ENCODE measurements at regions not wholly inside any gene's neighbourhood (a gene's known extent, or its start where the extent isn't known, plus 50 kb on each side); places are given as distances from the start of the nearest gene placed in this dataset.

GRCh38 chr7:155401231-155401630 is 56.7 kb upstream of the EN2 start:
- Histone ChIP-seq H3K27ac (no peak overlapping the region), H3K4me3 (no peak overlapping the region)
- TF ChIP-seq, protein P1, sequence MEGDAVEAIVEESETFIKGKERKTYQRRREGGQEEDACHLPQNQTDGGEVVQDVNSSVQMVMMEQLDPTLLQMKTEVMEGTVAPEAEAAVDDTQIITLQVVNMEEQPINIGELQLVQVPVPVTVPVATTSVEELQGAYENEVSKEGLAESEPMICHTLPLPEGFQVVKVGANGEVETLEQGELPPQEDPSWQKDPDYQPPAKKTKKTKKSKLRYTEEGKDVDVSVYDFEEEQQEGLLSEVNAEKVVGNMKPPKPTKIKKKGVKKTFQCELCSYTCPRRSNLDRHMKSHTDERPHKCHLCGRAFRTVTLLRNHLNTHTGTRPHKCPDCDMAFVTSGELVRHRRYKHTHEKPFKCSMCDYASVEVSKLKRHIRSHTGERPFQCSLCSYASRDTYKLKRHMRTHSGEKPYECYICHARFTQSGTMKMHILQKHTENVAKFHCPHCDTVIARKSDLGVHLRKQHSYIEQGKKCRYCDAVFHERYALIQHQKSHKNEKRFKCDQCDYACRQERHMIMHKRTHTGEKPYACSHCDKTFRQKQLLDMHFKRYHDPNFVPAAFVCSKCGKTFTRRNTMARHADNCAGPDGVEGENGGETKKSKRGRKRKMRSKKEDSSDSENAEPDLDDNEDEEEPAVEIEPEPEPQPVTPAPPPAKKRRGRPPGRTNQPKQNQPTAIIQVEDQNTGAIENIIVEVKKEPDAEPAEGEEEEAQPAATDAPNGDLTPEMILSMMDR (IDR thresholded peaks at IDR 0.05): no peak
- DNase-seq (ENCODE audit: low spot score): no peak

DNA sequence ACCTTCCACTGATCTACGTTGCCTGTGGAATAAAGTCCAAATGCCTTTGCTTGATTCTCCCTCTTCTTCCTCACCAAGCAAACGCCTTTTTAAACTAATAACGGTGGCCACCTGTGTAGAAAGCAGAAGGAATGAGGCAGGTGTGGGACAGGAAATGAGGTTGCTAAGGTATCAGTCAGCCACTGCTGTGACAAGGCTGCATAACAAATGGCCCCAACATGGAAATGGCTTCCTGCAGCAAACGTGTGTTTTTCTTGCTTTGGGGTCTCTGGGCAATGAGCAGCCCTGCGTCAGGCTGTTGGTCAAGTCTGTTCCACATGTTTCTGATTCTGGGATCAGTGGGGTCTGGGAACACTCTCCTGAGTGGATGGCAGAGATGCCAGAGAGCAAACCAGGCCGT is 56.0 kb upstream of the EN2 start:
- DNase-seq (ENCODE audit: low spot score): no peak
- Histone ChIP-seq H3K4me3 (no peak overlapping the region), H3K27ac (no peak overlapping the region)
- TF ChIP-seq, protein P1 (IDR thresholded peaks at IDR 0.05): no peak

- TF ChIP-seq, protein P1 (IDR thresholded peaks at IDR 0.05): no peak
- H3K27ac ChIP-seq: no peak overlapping the region
- no peak overlapping the region for H3K4me3 ChIP-seq
- no peak for DNase-seq (ENCODE audit: low spot score)
Measured at GRCh38 chr7:155402941-155403340, 55.0 kb upstream of the EN2 start.

GRCh38 chr7:155404976-155405375 is 53.0 kb upstream of the EN2 start:
- Histone ChIP-seq H3K27ac (no peak overlapping the region), H3K4me3 (no peak overlapping the region)
- TF ChIP-seq, protein P1 (IDR thresholded peaks at IDR 0.05): no peak
- DNase-seq (ENCODE audit: low spot score): no peak

DNA sequence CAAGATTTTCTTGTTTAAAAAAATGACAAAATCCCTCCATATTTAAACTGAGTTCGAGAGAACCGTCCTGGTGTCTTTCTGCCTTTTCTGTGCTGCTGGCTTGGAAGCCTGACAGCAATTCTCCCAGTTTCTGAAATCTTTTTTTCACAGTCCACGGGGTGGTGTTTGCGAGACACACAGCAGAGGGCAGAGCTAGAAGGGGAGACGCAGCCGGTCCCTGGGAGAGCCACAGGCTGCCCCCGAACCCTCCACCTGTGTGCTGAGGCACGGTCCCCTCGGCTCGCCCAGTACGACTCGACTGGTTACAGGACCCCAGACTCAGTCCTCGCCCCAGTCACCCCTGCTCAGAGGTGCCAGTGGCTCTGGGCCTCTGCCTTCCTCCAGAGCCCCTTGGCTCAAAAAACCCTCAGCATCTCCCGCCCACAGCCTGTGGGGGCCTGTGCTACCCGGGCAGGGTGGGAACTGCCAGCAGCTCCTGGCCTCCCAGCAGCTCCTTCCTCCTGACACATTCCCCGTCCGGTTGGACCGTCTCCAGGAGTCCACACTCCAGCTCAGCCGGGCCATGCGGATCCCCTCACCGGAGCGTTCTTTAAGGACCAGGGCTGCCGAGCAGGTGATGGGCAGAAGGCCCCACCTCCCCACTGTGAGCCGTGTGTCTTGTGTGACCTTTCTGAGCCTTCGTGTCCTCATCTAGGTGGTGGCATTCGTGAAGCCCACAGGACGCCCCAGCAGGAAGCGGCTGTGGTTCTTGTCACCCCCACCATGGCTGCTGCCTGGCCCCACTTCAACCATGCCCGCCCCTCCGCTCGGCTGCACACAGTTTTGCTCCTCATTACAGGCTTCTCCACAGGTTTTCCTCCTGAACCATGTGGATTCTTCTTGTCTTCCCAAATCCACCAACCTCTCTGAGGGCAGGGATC is 52.3 kb upstream of the EN2 start:
- DNase-seq (ENCODE audit: low spot score): no peak
- TF ChIP-seq, protein P1 (IDR thresholded peaks at IDR 0.05): no peak
- Histone ChIP-seq H3K27ac (no peak overlapping the region), H3K4me3 (no peak overlapping the region)

DNA sequence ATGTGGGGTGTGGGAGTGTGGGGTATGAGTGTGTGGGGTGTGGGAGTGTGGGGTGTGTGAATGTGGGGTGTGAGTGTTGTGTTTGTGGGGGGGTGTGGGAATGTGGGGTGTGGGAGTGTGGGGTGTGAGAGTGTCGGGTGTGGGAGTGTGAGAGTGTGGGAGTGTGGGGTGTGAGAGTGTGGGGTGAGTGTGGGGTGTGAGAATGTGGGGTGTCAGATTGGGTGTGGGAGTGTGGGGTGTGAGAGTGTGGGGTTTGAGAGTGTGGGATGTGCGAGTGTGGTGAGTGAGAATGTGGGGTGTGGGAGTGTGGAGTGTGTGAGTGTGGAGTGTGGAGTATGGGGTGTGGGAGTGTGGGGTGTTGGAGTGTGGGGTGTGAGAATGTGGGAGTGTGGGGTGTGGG is 50.1 kb upstream of the EN2 start:
- Histone ChIP-seq H3K27ac (no peak overlapping the region), H3K4me3 (no peak overlapping the region)
- DNase-seq (ENCODE audit: low spot score): no peak
- TF ChIP-seq, protein P1 (IDR thresholded peaks at IDR 0.05): no peak

Data from coronary artery (tissue), 2 donors.